ENCODE measurements at regions not wholly inside any gene's neighbourhood (a gene's known extent, or its start where the extent isn't known, plus 50 kb on each side); places are given as distances from the start of the nearest gene placed in this dataset.
A peak's percentile ranks its signal among the peaks of the same experiment; 100 is the strongest.
"Not testable (repeated sequence)": the region's sequence is repeated elsewhere in the genome, so short reads cannot be mapped to it uniquely, and the experiment has no call there.

- DNase-seq, result no peak
Observed at GRCh38 chr3:197404030-197404429, 105.6 kb upstream of the DLG1 start.

- not testable (repeated sequence) for DNase-seq
Observed at GRCh38 chr3:197402401-197402800, 104.0 kb upstream of the DLG1 start.

- DNase-seq, result no peak
Observed at GRCh38 chr3:197399486-197399885, 101.1 kb upstream of the DLG1 start.

- DNase-seq, result no peak
Observed at GRCh38 chr3:197398286-197398878, 100.0 kb upstream of the DLG1 start.

GRCh38 chr3:197397838-197398237, 99.4 kb upstream of the DLG1 start:
- no peak for DNase-seq

- peak; percentile 25 for DNase-seq
Observed at GRCh38 chr3:197394464-197395321, 96.3 kb upstream of the DLG1 start.

GRCh38 chr3:197394126-197394463, 95.7 kb upstream of the DLG1 start:
- DNase-seq, result not testable (repeated sequence)

- no peak for DNase-seq
Observed at GRCh38 chr3:197393711-197394110, 95.3 kb upstream of the DLG1 start.

GRCh38 chr3:197392961-197393360, 94.5 kb upstream of the DLG1 start:
- no peak for DNase-seq

- no peak for DNase-seq
Observed at GRCh38 chr3:197381371-197381770, 83.0 kb upstream of the DLG1 start.

GRCh38 chr3:197380786-197381185, 82.4 kb upstream of the DLG1 start:
- no peak for DNase-seq

- DNase-seq, result no peak
Observed at GRCh38 chr3:197378985-197379718, 80.7 kb upstream of the DLG1 start.

GRCh38 chr3:197376735-197377555, 78.5 kb upstream of the DLG1 start:
- DNase-seq, result no peak

- no peak for DNase-seq
Observed at GRCh38 chr3:197376020-197376419, 77.6 kb upstream of the DLG1 start.

GRCh38 chr3:197375001-197375441, 76.6 kb upstream of the DLG1 start:
- DNase-seq, result no peak

GRCh38 chr3:197373096-197373495, 74.7 kb upstream of the DLG1 start:
- no peak for DNase-seq

- DNase-seq, result no peak
Observed at GRCh38 chr3:197372047-197372661, 73.7 kb upstream of the DLG1 start.

- DNase-seq, result no peak
Observed at GRCh38 chr3:197371591-197372046, 73.2 kb upstream of the DLG1 start.

- DNase-seq, result no peak
Observed at GRCh38 chr3:197369545-197369944, 71.1 kb upstream of the DLG1 start.

- no peak for DNase-seq
Observed at GRCh38 chr3:197368821-197369220, 70.4 kb upstream of the DLG1 start.

- DNase-seq, result no peak
Observed at GRCh38 chr3:197368330-197368729, 69.9 kb upstream of the DLG1 start.

- DNase-seq, result no peak
Observed at GRCh38 chr3:197367081-197367780, 68.8 kb upstream of the DLG1 start.

Data from CD4-positive, alpha-beta T cell treated with Interleukin-17A for 4 hours (primary cell).